A673 (cell line): ENCODE measurements at regions not wholly inside any gene's neighbourhood (a gene's known extent, or its start where the extent isn't known, plus 50 kb on each side); places are given as distances from the start of the nearest gene placed in this dataset.
"Not testable (repeated sequence)": the region's sequence is repeated elsewhere in the genome, so short reads cannot be mapped to it uniquely, and the experiment has no call there.

Experiments
- BruUV-seq: library from RNA; stranded (reverse); fragments of 400-500 nt; replicated peaks from 2 replicates; lab custom pipeline; 2021; lab: Mats Ljungman, UMichigan
- CTCF ChIA-PET: fragments of 300-600 bp; sonication (Branson Sonifier 250); formaldehyde crosslinking; loops from one replicate; lab custom pipeline; 2022; ENCODE audit warnings: antibody characterized with exemption; lab: Charles Lee
- POLR2A ChIA-PET: fragments of 300-600 bp; sonication (Branson Sonifier 250); formaldehyde crosslinking; loops from one replicate; lab custom pipeline; 2022; ENCODE audit warnings: antibody characterized with exemption; ENCODE audit not compliant: low non-redundant PET; lab: Charles Lee
- DNase-seq: peaks from one replicate; pipeline ENCODE4 v3.0.0-alpha.2; 2015; ENCODE audit warnings: low spot score
- H3K27ac ChIP-seq: fragments of 200-600 bp; sonication (generic); 2 replicates; pipeline ENCODE4 v1.5.1; 2016; ENCODE audit warnings: mixed run types, low read depth, mild to moderate bottlenecking, mixed read lengths, antibody characterized with exemption, low read length; ENCODE audit not compliant: poor library complexity, severe bottlenecking
- H3K27me3 ChIP-seq: fragments of 200-600 bp; sonication (generic); replicated peaks from 2 replicates; pipeline ENCODE4 v1.6.1; 2017; ENCODE audit warnings: mixed run types, low read depth, mild to moderate bottlenecking, mixed read lengths, antibody characterized with exemption, low read length; ENCODE audit not compliant: insufficient read depth, poor library complexity
- H3K36me3 ChIP-seq: fragments of 200-600 bp; sonication (generic); 2 replicates; pipeline ENCODE4 v1.6.1; 2016; ENCODE audit warnings: mixed run types, mild to moderate bottlenecking, mixed read lengths, antibody characterized with exemption, low read length; ENCODE audit not compliant: insufficient read depth, poor library complexity, severe bottlenecking
- H3K4me1 ChIP-seq: fragments of 200-600 bp; sonication (generic); 2 replicates; pipeline ENCODE4 v1.6.1; 2017; ENCODE audit warnings: mixed run types, mild to moderate bottlenecking, mixed read lengths, antibody characterized with exemption, low read length; ENCODE audit not compliant: insufficient read depth, poor library complexity, severe bottlenecking
- H3K4me3 ChIP-seq: fragments of 200-600 bp; sonication (generic); 2 replicates; pipeline ENCODE4 v1.5.1; 2016; ENCODE audit warnings: low read depth, mixed run types, mild to moderate bottlenecking, mixed read lengths, low read length; ENCODE audit not compliant: poor library complexity, severe bottlenecking
- H3K9me3 ChIP-seq: fragments of 200-600 bp; sonication (generic); 2 replicates; pipeline ENCODE4 v1.6.1; 2016; ENCODE audit warnings: mixed run types, low read depth, mild to moderate bottlenecking, mixed read lengths, antibody characterized with exemption, low read length; ENCODE audit not compliant: poor library complexity, severe bottlenecking
- CTCF ChIP-seq: fragments of 300-800, 200-600 bp; sonication (generic); conservative IDR thresholded peaks from 2 replicates; pipeline ENCODE4 v1.5.1; 2017; ENCODE audit warnings: low read depth, mild to moderate bottlenecking, antibody characterized with exemption, low read length, moderate library complexity, mixed read lengths
- EZH2 ChIP-seq: fragments of 200-600 bp; sonication (generic); IDR thresholded peaks from 2 replicates; pipeline ENCODE4 v1.6.1; 2017; ENCODE audit warnings: borderline replicate concordance, low read depth, mild to moderate bottlenecking, mixed read lengths, antibody characterized with exemption, low read length; ENCODE audit not compliant: poor library complexity, severe bottlenecking
- intact Hi-C: fragments of 100-400 bp; cut with micrococcal nuclease; formaldehyde crosslinking; loops from one replicate; pipeline ENCODE4 v1.10.0; 2022; ENCODE audit not compliant: unreplicated experiment

GRCh38 chr1:204791453-204792353 lies 79.0 kb upstream of the NFASC start:
- Histone ChIP-seq H3K4me1 (no peaks in the 10 kb centered on the region), H3K9me3 (no peaks in the 10 kb centered on the region), H3K27me3 (peaks cover 6% of the 10 kb centered on the region), H3K27ac (no peak overlapping the region), H3K4me3 (no peak overlapping the region), H3K36me3 (no peaks in the 10 kb centered on the region)
- POLR2A ChIA-PET, result no interaction called here
- BruUV-seq, result no TSS peak
- DNase-seq, result peak; percentile 80
- intact Hi-C loops, result no loop called here
- CTCF ChIA-PET, result interaction anchor here (0.6 to 0.7 kb wide), 5 partner anchors 11 to 711 kb away, joined by 3 to 13 read pairs (median 5); no protein-coding TSS in a partner anchor
- TF ChIP-seq CTCF, result peak; percentile 87
- TF ChIP-seq EZH2, result no peak

- Histone ChIP-seq H3K27me3 (peaks cover 6% of the 10 kb centered on the region), H3K4me1 (no peaks in the 10 kb centered on the region), H3K36me3 (no peaks in the 10 kb centered on the region), H3K4me3 (no peak overlapping the region), H3K27ac (no peak overlapping the region), H3K9me3 (no peaks in the 10 kb centered on the region)
- BruUV-seq, result no TSS peak
- ChIA-PET POLR2A (no interaction called here), CTCF (interaction anchor here (0.6 to 0.7 kb wide), 4 partner anchors 11 to 711 kb away, joined by 5 to 13 read pairs (median 5); no protein-coding TSS in a partner anchor)
- no peak for DNase-seq
- intact Hi-C loops, result no loop called here
- TF ChIP-seq CTCF, result no peak
- TF ChIP-seq EZH2, result no peak
Measured at GRCh38 chr1:204792354-204792692, 78.3 kb upstream of the NFASC start.

- Histone ChIP-seq H3K36me3 (no peaks in the 10 kb centered on the region), H3K4me1 (no peaks in the 10 kb centered on the region), H3K27me3 (no peaks in the 10 kb centered on the region), H3K4me3 (no peak overlapping the region), H3K9me3 (no peaks in the 10 kb centered on the region), H3K27ac (no peak overlapping the region)
- CTCF ChIA-PET, result interaction anchor here (0.5 to 0.8 kb wide), 2 partner anchors 14 to 277 kb away, joined by 3 to 5 read pairs; partner anchors contain the start of gene MDM4
- DNase-seq, result no peak
- no TSS peak for BruUV-seq
- POLR2A ChIA-PET, result no interaction called here
- TF ChIP-seq EZH2 (no peak), CTCF (no peak)
- intact Hi-C loops, result no loop called here
Measured at GRCh38 chr1:204793259-204793914, 77.3 kb upstream of the NFASC start.

- H3K27me3 ChIP-seq, POLR2A ChIA-PET, H3K4me3 ChIP-seq, BruUV-seq, H3K4me1 ChIP-seq, intact Hi-C loops, DNase-seq, H3K36me3 ChIP-seq, H3K9me3 ChIP-seq, CTCF ChIA-PET, H3K27ac ChIP-seq: not testable (repeated sequence)
Measured at GRCh38 chr1:204796886-204797285, 73.8 kb upstream of the NFASC start.
